ENCODE measurements at regions not wholly inside any gene's neighbourhood (a gene's known extent, or its start where the extent isn't known, plus 50 kb on each side); places are given as distances from the start of the nearest gene placed in this dataset.

GRCh38 chr10:56599201-56599600 lies 238.1 kb upstream of the ZWINT start:
- H3K27me3 Mint-ChIP-seq, result no peaks in the 10 kb centered on the region
- no peaks in the 10 kb centered on the region for H3K4me1 Mint-ChIP-seq (ENCODE audit: low read depth in 2 of 2)
- peaks cover 13% of the 10 kb centered on the region for H3K9me3 Mint-ChIP-seq
- no peak overlapping the region for H3K4me3 Mint-ChIP-seq
- ATAC-seq, result no peak
- no peak overlapping the region for H3K27ac Mint-ChIP-seq
- no peak for DNase-seq (ENCODE audit: low spot score)
- no peaks in the 10 kb centered on the region for H3K36me3 Mint-ChIP-seq

GRCh38 chr10:56596257-56596656 lies 235.2 kb upstream of the ZWINT start:
- Mint-ChIP-seq H3K36me3 (peaks cover 4% of the 10 kb centered on the region), H3K4me3 (no peak overlapping the region), H3K27ac (no peak overlapping the region), H3K27me3 (no peaks in the 10 kb centered on the region), H3K4me1 (ENCODE audit: low read depth in 2 of 2) (no peaks in the 10 kb centered on the region), H3K9me3 (peaks cover 18% of the 10 kb centered on the region)
- no peak for DNase-seq (ENCODE audit: low spot score)
- ATAC-seq, result no peak

GRCh38 chr10:56593120-56593519 lies 232.1 kb upstream of the ZWINT start:
- ATAC-seq, result no peak
- no peak overlapping the region for H3K4me3 Mint-ChIP-seq
- H3K36me3 Mint-ChIP-seq, result peaks cover 4% of the 10 kb centered on the region
- DNase-seq (ENCODE audit: low spot score), result no peak
- peaks cover 18% of the 10 kb centered on the region for H3K9me3 Mint-ChIP-seq
- H3K4me1 Mint-ChIP-seq (ENCODE audit: low read depth in 2 of 2), result no peaks in the 10 kb centered on the region
- no peaks in the 10 kb centered on the region for H3K27me3 Mint-ChIP-seq
- H3K27ac Mint-ChIP-seq, result no peak overlapping the region

- H3K27ac Mint-ChIP-seq, result no peak overlapping the region
- no peak overlapping the region for H3K4me3 Mint-ChIP-seq
- H3K9me3 Mint-ChIP-seq, result no peaks in the 10 kb centered on the region
- no peaks in the 10 kb centered on the region for H3K36me3 Mint-ChIP-seq
- DNase-seq (ENCODE audit: low spot score), result no peak
- no peaks in the 10 kb centered on the region for H3K27me3 Mint-ChIP-seq
- H3K4me1 Mint-ChIP-seq (ENCODE audit: low read depth in 2 of 2), result no peaks in the 10 kb centered on the region
- ATAC-seq, result no peak
Measured at GRCh38 chr10:56586461-56586891, 225.4 kb upstream of the ZWINT start.

- Mint-ChIP-seq H3K27ac (no peak overlapping the region), H3K27me3 (no peaks in the 10 kb centered on the region), H3K36me3 (no peaks in the 10 kb centered on the region), H3K4me3 (no peak overlapping the region), H3K4me1 (ENCODE audit: low read depth in 2 of 2) (no peaks in the 10 kb centered on the region), H3K9me3 (no peaks in the 10 kb centered on the region)
- ATAC-seq, result no peak
- DNase-seq (ENCODE audit: low spot score), result no peak
Measured at GRCh38 chr10:56585447-56586171, 224.6 kb upstream of the ZWINT start.

GRCh38 chr10:56583316-56583715 lies 222.3 kb upstream of the ZWINT start:
- no peak for ATAC-seq
- H3K4me1 Mint-ChIP-seq (ENCODE audit: low read depth in 2 of 2), result no peaks in the 10 kb centered on the region
- H3K36me3 Mint-ChIP-seq, result no peaks in the 10 kb centered on the region
- no peaks in the 10 kb centered on the region for H3K27me3 Mint-ChIP-seq
- H3K4me3 Mint-ChIP-seq, result no peak overlapping the region
- no peak overlapping the region for H3K27ac Mint-ChIP-seq
- H3K9me3 Mint-ChIP-seq, result no peaks in the 10 kb centered on the region
- DNase-seq (ENCODE audit: low spot score), result no peak

- DNase-seq (ENCODE audit: low spot score) (no peak), ATAC-seq (no peak)
- peaks cover 6% of the 10 kb centered on the region for H3K36me3 Mint-ChIP-seq
- H3K27me3 Mint-ChIP-seq, result no peaks in the 10 kb centered on the region
- H3K9me3 Mint-ChIP-seq, result peaks cover 20% of the 10 kb centered on the region
- no peak overlapping the region for H3K4me3 Mint-ChIP-seq
- no peaks in the 10 kb centered on the region for H3K4me1 Mint-ChIP-seq (ENCODE audit: low read depth in 2 of 2)
- H3K27ac Mint-ChIP-seq, result no peak overlapping the region
Measured at GRCh38 chr10:56567580-56567979, 206.5 kb upstream of the ZWINT start.

- no peak overlapping the region for H3K4me3 Mint-ChIP-seq
- H3K4me1 Mint-ChIP-seq (ENCODE audit: low read depth in 2 of 2), result no peaks in the 10 kb centered on the region
- ATAC-seq, result no peak
- H3K36me3 Mint-ChIP-seq, result no peaks in the 10 kb centered on the region
- H3K27ac Mint-ChIP-seq, result no peak overlapping the region
- peaks cover 21% of the 10 kb centered on the region for H3K9me3 Mint-ChIP-seq
- H3K27me3 Mint-ChIP-seq, result no peaks in the 10 kb centered on the region
- no peak for DNase-seq (ENCODE audit: low spot score)
Measured at GRCh38 chr10:56561336-56561735, 200.3 kb upstream of the ZWINT start.

GRCh38 chr10:56551037-56551436 lies 190.0 kb upstream of the ZWINT start:
- ATAC-seq (no peak), DNase-seq (ENCODE audit: low spot score) (no peak)
- Mint-ChIP-seq H3K27me3 (no peaks in the 10 kb centered on the region), H3K4me3 (no peak overlapping the region), H3K27ac (no peak overlapping the region), H3K4me1 (ENCODE audit: low read depth in 2 of 2) (no peaks in the 10 kb centered on the region), H3K9me3 (peaks cover 40% of the 10 kb centered on the region), H3K36me3 (peaks cover 6% of the 10 kb centered on the region)

- no peaks in the 10 kb centered on the region for H3K27me3 Mint-ChIP-seq
- ATAC-seq, result no peak
- H3K4me3 Mint-ChIP-seq, result no peak overlapping the region
- no peak overlapping the region for H3K27ac Mint-ChIP-seq
- H3K4me1 Mint-ChIP-seq (ENCODE audit: low read depth in 2 of 2), result no peaks in the 10 kb centered on the region
- no peaks in the 10 kb centered on the region for H3K36me3 Mint-ChIP-seq
- no peak for DNase-seq (ENCODE audit: low spot score)
- peaks cover 24% of the 10 kb centered on the region for H3K9me3 Mint-ChIP-seq
Measured at GRCh38 chr10:56547163-56547562, 186.1 kb upstream of the ZWINT start.

GRCh38 chr10:56537984-56538383 lies 176.9 kb upstream of the ZWINT start:
- Mint-ChIP-seq H3K27me3 (no peaks in the 10 kb centered on the region), H3K4me1 (ENCODE audit: low read depth in 2 of 2) (no peaks in the 10 kb centered on the region), H3K27ac (no peak overlapping the region), H3K4me3 (no peak overlapping the region), H3K36me3 (no peaks in the 10 kb centered on the region), H3K9me3 (peaks cover 9% of the 10 kb centered on the region)
- no peak for ATAC-seq
- no peak for DNase-seq (ENCODE audit: low spot score)

GRCh38 chr10:56522166-56522565 lies 161.1 kb upstream of the ZWINT start:
- Mint-ChIP-seq H3K36me3 (peaks cover 6% of the 10 kb centered on the region), H3K4me1 (ENCODE audit: low read depth in 2 of 2) (no peaks in the 10 kb centered on the region), H3K27ac (no peak overlapping the region), H3K9me3 (peaks cover 13% of the 10 kb centered on the region), H3K27me3 (no peaks in the 10 kb centered on the region), H3K4me3 (no peak overlapping the region)
- ATAC-seq, result no peak
- DNase-seq (ENCODE audit: low spot score), result no peak

- H3K27me3 Mint-ChIP-seq, result no peaks in the 10 kb centered on the region
- ATAC-seq (no peak), DNase-seq (ENCODE audit: low spot score) (no peak)
- no peaks in the 10 kb centered on the region for H3K4me1 Mint-ChIP-seq (ENCODE audit: low read depth in 2 of 2)
- peaks cover 5% of the 10 kb centered on the region for H3K36me3 Mint-ChIP-seq
- no peak overlapping the region for H3K4me3 Mint-ChIP-seq
- peaks cover 11% of the 10 kb centered on the region for H3K9me3 Mint-ChIP-seq
- no peak overlapping the region for H3K27ac Mint-ChIP-seq
Measured at GRCh38 chr10:56508562-56508961, 147.5 kb upstream of the ZWINT start.

GRCh38 chr10:56507033-56507432 lies 146.0 kb upstream of the ZWINT start:
- ATAC-seq, result no peak
- H3K9me3 Mint-ChIP-seq, result peaks cover 8% of the 10 kb centered on the region
- H3K4me3 Mint-ChIP-seq, result no peak overlapping the region
- H3K36me3 Mint-ChIP-seq, result peaks cover 5% of the 10 kb centered on the region
- no peak for DNase-seq (ENCODE audit: low spot score)
- no peak overlapping the region for H3K27ac Mint-ChIP-seq
- no peaks in the 10 kb centered on the region for H3K27me3 Mint-ChIP-seq
- no peaks in the 10 kb centered on the region for H3K4me1 Mint-ChIP-seq (ENCODE audit: low read depth in 2 of 2)

GRCh38 chr10:56505555-56505954 lies 144.5 kb upstream of the ZWINT start:
- H3K36me3 Mint-ChIP-seq, result peaks cover 5% of the 10 kb centered on the region

More at GRCh38 chr10:56505555-56505954, 144.5 kb upstream of the ZWINT start:
- Mint-ChIP-seq H3K4me1 (ENCODE audit: low read depth in 2 of 2) (no peaks in the 10 kb centered on the region), H3K9me3 (peaks cover 7% of the 10 kb centered on the region), H3K4me3 (no peak overlapping the region), H3K27ac (no peak overlapping the region), H3K27me3 (no peaks in the 10 kb centered on the region)
- ATAC-seq (no peak), DNase-seq (ENCODE audit: low spot score) (no peak)
